ENCODE measurements at regions not wholly inside any gene's neighbourhood (a gene's known extent, or its start where the extent isn't known, plus 50 kb on each side); places are given as distances from the start of the nearest gene placed in this dataset.

DNA sequence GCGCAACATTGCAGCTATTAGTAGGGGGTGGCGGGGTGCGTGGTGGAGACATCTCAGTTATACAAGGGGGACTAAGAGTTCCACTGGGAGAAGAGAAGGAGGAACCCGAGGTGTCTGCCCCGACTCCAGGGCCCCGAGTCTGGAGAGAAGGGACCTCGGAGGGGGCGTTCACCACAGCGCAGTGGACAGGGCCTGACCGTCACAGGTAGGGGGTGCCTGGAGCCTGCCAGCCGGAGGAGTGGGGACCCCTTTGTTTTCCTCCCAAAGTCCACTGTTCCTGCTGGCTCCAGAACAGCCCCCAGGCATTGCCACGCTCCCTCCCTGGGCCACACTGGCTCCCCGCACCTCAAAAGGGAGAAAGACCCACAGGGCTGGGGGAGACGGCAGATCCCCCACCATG lies 175.9 kb upstream of the TNRC6C start:
- peaks cover 5% of the 10 kb centered on the region for H3K27me3 ChIP-seq
- no peak for DNase-seq
- TF ChIP-seq EP300 (IDR thresholded peaks at IDR 0.05; ENCODE audit: low read depth) (no peak), POLR2AphosphoS5 (IDR thresholded peaks at IDR 0.05) (no peak), POLR2A (IDR thresholded peaks at IDR 0.05) (no peak)
- TF ChIP-seq, protein P1, sequence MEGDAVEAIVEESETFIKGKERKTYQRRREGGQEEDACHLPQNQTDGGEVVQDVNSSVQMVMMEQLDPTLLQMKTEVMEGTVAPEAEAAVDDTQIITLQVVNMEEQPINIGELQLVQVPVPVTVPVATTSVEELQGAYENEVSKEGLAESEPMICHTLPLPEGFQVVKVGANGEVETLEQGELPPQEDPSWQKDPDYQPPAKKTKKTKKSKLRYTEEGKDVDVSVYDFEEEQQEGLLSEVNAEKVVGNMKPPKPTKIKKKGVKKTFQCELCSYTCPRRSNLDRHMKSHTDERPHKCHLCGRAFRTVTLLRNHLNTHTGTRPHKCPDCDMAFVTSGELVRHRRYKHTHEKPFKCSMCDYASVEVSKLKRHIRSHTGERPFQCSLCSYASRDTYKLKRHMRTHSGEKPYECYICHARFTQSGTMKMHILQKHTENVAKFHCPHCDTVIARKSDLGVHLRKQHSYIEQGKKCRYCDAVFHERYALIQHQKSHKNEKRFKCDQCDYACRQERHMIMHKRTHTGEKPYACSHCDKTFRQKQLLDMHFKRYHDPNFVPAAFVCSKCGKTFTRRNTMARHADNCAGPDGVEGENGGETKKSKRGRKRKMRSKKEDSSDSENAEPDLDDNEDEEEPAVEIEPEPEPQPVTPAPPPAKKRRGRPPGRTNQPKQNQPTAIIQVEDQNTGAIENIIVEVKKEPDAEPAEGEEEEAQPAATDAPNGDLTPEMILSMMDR (IDR thresholded peaks at IDR 0.05), result no peak
- 86% methylated on average over 13 of the region's 14 CpGs; no CpG with 5 or more reads in 1 of the 2 donors for WGBS, 2 donors (ENCODE audit: low coverage in 1 of 2)
- H3K27ac ChIP-seq, result no peak overlapping the region
- H3K4me3 ChIP-seq, result no peak overlapping the region
- in situ Hi-C loops (cut with MboI; ENCODE audit: low pct_ligation_motif_present in 1 of 4, low pct_unique_long_range_greater_than_20kb in 1 of 4, low sequenced_read_pairs in 3 of 4), result no loop called here
- H3K9me3 ChIP-seq, result no peaks in the 10 kb centered on the region
- H3K4me1 ChIP-seq, result peaks cover 0 to 7% (median 0%) of the 10 kb centered on the region in 4 donors
- H3K36me3 ChIP-seq, result no peaks in the 10 kb centered on the region
- intact Hi-C loops (cut with DNase I; ENCODE audit: low total_unique reads), result no loop called here

DNA sequence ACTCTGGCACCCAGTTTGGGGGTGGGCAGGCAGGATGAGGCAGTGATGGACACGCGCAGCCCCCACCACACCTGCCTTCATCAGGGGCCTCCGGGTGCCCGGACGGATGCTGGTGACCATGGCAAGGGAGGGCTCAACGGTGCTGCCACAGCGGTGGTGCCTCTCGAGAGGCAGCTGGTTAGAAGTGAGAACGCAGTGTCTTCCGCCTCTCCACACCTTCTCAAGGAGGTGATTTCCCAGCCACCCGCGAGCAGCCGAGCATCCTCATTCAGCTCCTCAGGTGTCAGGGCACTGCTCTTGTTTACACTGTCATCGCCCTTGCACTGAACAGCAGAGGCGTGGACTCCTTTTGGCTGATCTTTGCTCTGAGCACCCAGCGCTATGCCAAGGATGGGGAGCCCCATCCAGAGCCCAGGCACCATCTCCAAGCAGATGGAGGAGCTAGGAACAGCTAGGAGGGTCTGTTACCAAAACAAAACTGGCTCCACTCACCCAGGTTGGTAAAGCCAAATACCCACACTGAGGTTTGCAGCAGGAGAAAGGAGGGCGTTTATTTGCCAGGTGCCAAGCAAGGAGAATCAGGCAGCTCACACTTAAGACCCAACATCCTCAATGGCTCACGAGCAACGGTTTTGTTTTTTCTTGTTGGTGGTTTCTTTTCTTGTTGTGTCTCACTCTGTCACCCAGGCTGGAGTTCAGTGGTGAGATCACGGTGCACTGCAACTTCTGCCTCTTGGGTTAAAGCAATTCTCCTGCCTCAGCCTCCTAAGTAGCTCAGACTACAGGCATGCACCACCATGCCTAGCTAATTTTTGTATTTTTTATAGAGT lies 174.3 kb upstream of the TNRC6C start:
- H3K4me1 ChIP-seq, result peaks cover 0 to 7% (median 0%) of the 10 kb centered on the region in 4 donors
- H3K27me3 ChIP-seq, result peaks cover 5% of the 10 kb centered on the region
- no peak for DNase-seq
- no peak overlapping the region for H3K4me3 ChIP-seq
- intact Hi-C loops (cut with DNase I; ENCODE audit: low total_unique reads) (no loop called here), in situ Hi-C loops (cut with MboI; ENCODE audit: low pct_ligation_motif_present in 1 of 4, low pct_unique_long_range_greater_than_20kb in 1 of 4, low sequenced_read_pairs in 3 of 4) (no loop called here)
- H3K27ac ChIP-seq, result no peak overlapping the region
- 69% methylated on average over 18 of the region's 20 CpGs; no CpG with 5 or more reads in 1 of the 2 donors for WGBS, 2 donors (ENCODE audit: low coverage in 1 of 2)
- TF ChIP-seq POLR2AphosphoS5 (IDR thresholded peaks at IDR 0.05) (no peak), EP300 (IDR thresholded peaks at IDR 0.05; ENCODE audit: low read depth) (no peak), POLR2A (IDR thresholded peaks at IDR 0.05) (no peak)
- TF ChIP-seq, protein P1 (IDR thresholded peaks at IDR 0.05), result no peak
- no peaks in the 10 kb centered on the region for H3K9me3 ChIP-seq
- H3K36me3 ChIP-seq, result no peaks in the 10 kb centered on the region

DNA sequence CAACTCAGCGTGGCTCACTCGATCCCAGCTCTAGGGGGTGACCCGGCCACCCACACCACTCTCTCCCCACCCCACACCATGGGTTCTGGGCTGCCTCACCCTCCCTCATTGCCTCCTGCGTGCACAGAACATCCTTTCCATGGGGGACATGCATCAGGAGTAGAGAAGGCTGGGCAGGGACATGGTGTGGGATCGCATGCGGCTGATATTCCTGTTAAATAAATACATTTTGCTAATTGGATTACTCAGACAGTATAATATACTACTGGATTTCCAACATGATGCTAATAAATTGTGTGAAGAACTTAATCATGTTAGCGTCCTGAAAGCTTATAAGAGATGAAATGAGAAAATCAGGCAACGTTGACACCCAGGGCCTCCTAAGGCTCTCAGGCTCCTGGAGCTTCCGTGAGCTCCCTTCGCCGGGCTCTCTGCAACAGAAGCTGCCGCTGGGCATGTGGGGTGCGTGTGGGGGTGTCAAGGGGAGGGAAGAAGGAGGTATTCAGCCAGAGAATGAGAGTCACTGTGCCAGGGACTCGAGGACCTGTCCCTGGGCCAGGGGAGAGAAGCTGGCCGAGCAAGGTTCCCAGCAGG lies 173.1 kb upstream of the TNRC6C start:
- Histone ChIP-seq H3K4me1 (no peaks in the 10 kb centered on the region), H3K9me3 (no peaks in the 10 kb centered on the region), H3K27me3 (peaks cover 5% of the 10 kb centered on the region), H3K36me3 (no peaks in the 10 kb centered on the region), H3K27ac (no peak overlapping the region), H3K4me3 (no peak overlapping the region)
- intact Hi-C loops (cut with DNase I; ENCODE audit: low total_unique reads), result no loop called here
- no peak for DNase-seq
- TF ChIP-seq EP300 (IDR thresholded peaks at IDR 0.05; ENCODE audit: low read depth) (no peak), POLR2AphosphoS5 (IDR thresholded peaks at IDR 0.05) (no peak), POLR2A (IDR thresholded peaks at IDR 0.05) (no peak)
- TF ChIP-seq, protein P1 (IDR thresholded peaks at IDR 0.05), result no peak
- in situ Hi-C loops (cut with MboI; ENCODE audit: low pct_ligation_motif_present in 1 of 4, low pct_unique_long_range_greater_than_20kb in 1 of 4, low sequenced_read_pairs in 3 of 4), result no loop called here
- WGBS, 2 donors (ENCODE audit: low coverage in 1 of 2), result 79 to 81% methylated on average over 3 to 15 of the region's 15 CpGs

DNA sequence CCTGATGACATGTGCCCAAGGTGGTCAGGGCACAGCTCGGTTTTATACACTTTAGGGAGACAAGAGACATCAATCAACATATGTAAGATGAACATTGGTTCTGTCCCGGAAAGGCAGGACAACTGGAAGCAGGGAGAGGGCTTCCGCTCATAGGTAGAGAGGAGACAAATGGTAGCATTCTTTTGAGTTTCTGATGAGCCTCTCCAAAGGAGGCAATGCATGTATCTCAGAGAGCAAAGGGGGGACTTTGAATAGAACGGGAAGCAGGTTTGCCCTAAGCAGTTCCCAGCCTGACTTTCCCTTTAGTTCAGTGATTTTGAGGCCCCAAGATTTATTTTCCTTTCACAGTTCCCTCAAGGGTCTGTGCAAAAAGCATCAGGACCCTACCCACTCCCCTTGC lies 172.4 kb upstream of the TNRC6C start:
- in situ Hi-C loops (cut with MboI; ENCODE audit: low pct_ligation_motif_present in 1 of 4, low pct_unique_long_range_greater_than_20kb in 1 of 4, low sequenced_read_pairs in 3 of 4), result no loop called here
- no peak overlapping the region for H3K4me3 ChIP-seq
- intact Hi-C loops (cut with DNase I; ENCODE audit: low total_unique reads), result no loop called here
- TF ChIP-seq, protein P1 (IDR thresholded peaks at IDR 0.05), result no peak
- no peak for TF ChIP-seq POLR2AphosphoS5 (IDR thresholded peaks at IDR 0.05)
- no peaks in the 10 kb centered on the region for H3K4me1 ChIP-seq
- no peak for DNase-seq
- no peaks in the 10 kb centered on the region for H3K36me3 ChIP-seq
- WGBS, 2 donors (ENCODE audit: low coverage in 1 of 2), result 75 to 80% methylated on average over 2 to 4 of the region's 4 CpGs
- H3K27me3 ChIP-seq, result peaks cover 5% of the 10 kb centered on the region
- no peak overlapping the region for H3K27ac ChIP-seq
- no peaks in the 10 kb centered on the region for H3K9me3 ChIP-seq

Measured in transverse colon (tissue), 4 donors.